ENCODE measurements at regions not wholly inside any gene's neighbourhood (a gene's known extent, or its start where the extent isn't known, plus 50 kb on each side); places are given as distances from the start of the nearest gene placed in this dataset.
A peak's percentile ranks its signal among the peaks of the same experiment; 100 is the strongest.
"Not testable (repeated sequence)": the region's sequence is repeated elsewhere in the genome, so short reads cannot be mapped to it uniquely, and the experiment has no call there.

- not testable (repeated sequence) for DNase-seq
Observed at GRCh38 chr1:120941066-120941465, 51.5 kb downstream of the PPIAL4A start.

GRCh38 chr1:120941836-120942217 is 52.3 kb downstream of the PPIAL4A start:
- DNase-seq: not testable (repeated sequence)

GRCh38 chr1:120942218-120942944 is 52.8 kb downstream of the PPIAL4A start:
- DNase-seq: peak; percentile 67

GRCh38 chr1:120942945-120943319 is 53.4 kb downstream of the PPIAL4A start:
- not testable (repeated sequence) for DNase-seq

GRCh38 chr1:120944691-120945090 is 55.1 kb downstream of the PPIAL4A start:
- not testable (repeated sequence) for DNase-seq

GRCh38 chr1:120945122-120945521 is 55.6 kb downstream of the PPIAL4A start:
- DNase-seq: not testable (repeated sequence)

GRCh38 chr1:120947114-120947513 is 57.5 kb downstream of the PPIAL4A start:
- DNase-seq: not testable (repeated sequence)

GRCh38 chr1:120949724-120950123 is 60.2 kb downstream of the PPIAL4A start:
- not testable (repeated sequence) for DNase-seq

GRCh38 chr1:120950633-120951032 is 61.1 kb downstream of the PPIAL4A start:
- DNase-seq: not testable (repeated sequence)

- not testable (repeated sequence) for DNase-seq
Observed at GRCh38 chr1:120951100-120951499, 61.5 kb downstream of the PPIAL4A start.

- not testable (repeated sequence) for DNase-seq
Observed at GRCh38 chr1:120952207-120952870, 62.8 kb downstream of the PPIAL4A start.

GRCh38 chr1:120952871-120953265 is 63.3 kb downstream of the PPIAL4A start:
- not testable (repeated sequence) for DNase-seq

- no peak for DNase-seq
Observed at GRCh38 chr1:120954736-120955135, 65.2 kb downstream of the PPIAL4A start.

GRCh38 chr1:120955961-120956360 is 66.4 kb downstream of the PPIAL4A start:
- DNase-seq: not testable (repeated sequence)

GRCh38 chr1:120966018-120966417 is 76.4 kb downstream of the PPIAL4A start:
- DNase-seq: peak; percentile 16

GRCh38 chr1:120972863-120973262 is 83.3 kb downstream of the PPIAL4A start:
- not testable (repeated sequence) for DNase-seq

GRCh38 chr1:120973836-120974235 is 84.3 kb downstream of the PPIAL4A start:
- DNase-seq: not testable (repeated sequence)

GRCh38 chr1:120977279-120977678 is 87.7 kb downstream of the PPIAL4A start:
- not testable (repeated sequence) for DNase-seq

- DNase-seq: not testable (repeated sequence)
Observed at GRCh38 chr1:120981489-120982094, 92.0 kb downstream of the PPIAL4A start.

GRCh38 chr1:120994614-120995013 is 105.0 kb downstream of the PPIAL4A start:
- DNase-seq: not testable (repeated sequence)

GRCh38 chr1:120995025-120995424 is 105.5 kb downstream of the PPIAL4A start:
- DNase-seq: not testable (repeated sequence)

GRCh38 chr1:121001090-121001726 is 111.6 kb downstream of the PPIAL4A start:
- not testable (repeated sequence) for DNase-seq

- not testable (repeated sequence) for DNase-seq
Observed at GRCh38 chr1:121003230-121003629, 113.7 kb downstream of the PPIAL4A start.

Measured in fibroblast of skin of back (primary cell).